Heart left ventricle (tissue), 16 donors: ENCODE measurements at regions not wholly inside any gene's neighbourhood (a gene's known extent, or its start where the extent isn't known, plus 50 kb on each side); places are given as distances from the start of the nearest gene placed in this dataset.

Experiments
- ATAC-seq, 4 donors: fragments of 200-7000 bp; cut with Tn5 transposase; one replicate each; pipeline ENCODE4 v1.9.1; 2020 to 2022; ENCODE audit warnings: moderate library complexity in 4 of 4, mild to moderate bottlenecking in 3 of 4, moderate number of reproducible peaks in 1 of 4
- DNase-seq, 5 donors: peaks; one replicate each; pipeline ENCODE4 v3.0.0-alpha.2; 2020
- H3K27ac ChIP-seq, 12 donors: fragments of 200-600 bp; sonication (generic) in 4 of 12; one replicate each; pipeline versions ENCODE4 v1.5.0 to v1.8.0; 2016 to 2022; ENCODE audit warnings: mild to moderate bottlenecking in 2 of 12
- H3K27me3 ChIP-seq, 9 donors: fragments of 200-600 bp; sonication (generic) in 2 of 9; one replicate each; pipeline versions ENCODE4 v1.5.1 to v1.8.0; 2016 to 2022; ENCODE audit warnings: mild to moderate bottlenecking in 3 of 9
- H3K36me3 ChIP-seq, 9 donors: fragments of 200-600 bp; sonication (generic) in 2 of 9; one replicate each; pipeline versions ENCODE4 v1.5.0 to v1.8.0; 2018 to 2022; ENCODE audit warnings: mild to moderate bottlenecking in 2 of 9
- H3K4me1 ChIP-seq, 12 donors: fragments of 200-600 bp; sonication (generic) in 4 of 12; one replicate each; pipeline versions ENCODE4 v1.5.0 to v1.8.0; 2016 to 2022; ENCODE audit warnings: mild to moderate bottlenecking in 3 of 12
- H3K4me3 ChIP-seq, 12 donors: fragments of 200-600 bp; sonication (generic) in 4 of 12; one replicate each; pipeline versions ENCODE4 v1.5.0 to v1.8.0; 2017 to 2022; ENCODE audit warnings: mild to moderate bottlenecking in 9 of 12, moderate library complexity in 4 of 12
- H3K9me3 ChIP-seq, 12 donors: fragments of 200-600 bp; sonication (generic) in 4 of 12; one replicate each; pipeline versions ENCODE4 v1.5.0 to v1.8.0; 2016 to 2022; ENCODE audit warnings: mild to moderate bottlenecking in 1 of 12
- CTCF ChIP-seq, 12 donors: fragments of 200-600 bp; sonication (generic) in 4 of 12; IDR thresholded peaks; one replicate each; pipeline versions ENCODE4 v1.5.0 to v1.8.0; 2018 to 2022; ENCODE audit warnings: antibody characterized with exemption in 12 of 12, mild to moderate bottlenecking in 5 of 12
- POLR2A ChIP-seq, 2 donors: fragments of 450-650 bp; IDR thresholded peaks; one replicate each; pipeline ENCODE4 v1.6.1; 2017; ENCODE audit warnings: antibody characterized with exemption in 2 of 2, mild to moderate bottlenecking in 2 of 2, moderate library complexity in 2 of 2
- WGBS, 4 donors: extraction: QIAGEN DNeasy Blood & Tissue Kit in 2 of 4; methylation state at CpG; one replicate each; pipeline versions ENCODE4 v1.1.5 to v1.1.7; 2013 to 2018; 5-methylcytosine and 5-hydroxymethylcytosine counted together
- intact Hi-C, 10 donors: fragments of 100-400 bp; cut with DNase I; formaldehyde crosslinking; loops; one replicate each; pipeline versions ENCODE4 v1.11.1 to v1.14.2; 2022
- donor health status: ischemic (EF 13 %, LVEDD 7.1; RV severe dilation, severe dysfunction).
- donor health status: healthy with polysubstance abuse.
- donor health status: DM: no; HTN: yes; CAD: no.
- donor health status: DM: no; HTN: no; CAD: no.
- donor health status: ischemic (EF 25% LVEDD 6.9; RV normal size, moderate dysfunction).
- donor health status: ischemic (EF 25% LVEDD 5.7; RV mildly dilated, moderate dysfunction).
- donor health status: healthy.
- donor health status: DM: yes; HTN: yes; CAD: no.
- donor health status: ischemic (EF 35%, LVEDD 5.7; RV mildly dilated, moderate dysfunction).
- donor health status: nonischemic (EF 11% LVEDD 7.7; RV severe dilation, severe dysfunction).
- donor health status: DM: yes; HTN: yes; CAD: no.
- donor health status: PGD.
- donor health status: ischemic (EF 29% LVEDD 5.4; RV normal size, mild dysfunction).
- donor health status: nonischemic (EF 23%, LVEDD 6.1; RV moderate dilation, normal function).

- Histone ChIP-seq H3K36me3 (no peaks in the 10 kb centered on the region), H3K9me3 (no peaks in the 10 kb centered on the region), H3K27me3 (no peaks in the 10 kb centered on the region), H3K27ac (peak overlapping the region in 10 of 12 donors; percentile 22 to 80 (median 60)), H3K4me1 (peaks cover 0 to 26% (median 7%) of the 10 kb centered on the region in 12 donors), H3K4me3 (peak overlapping the region in 4 of 12 donors; percentile 15 to 25 (median 18))
- TF ChIP-seq CTCF (IDR thresholded peaks at IDR 0.05) (no peak), POLR2A (IDR thresholded peaks at IDR 0.05) (no peak)
- DNase-seq (peak in 3 of 5 donors; percentile 41 to 45 (median 45)), ATAC-seq (peak; percentile 87 to 93 (median 91))
- 36 to 40% (median 37%) methylated on average over 10 of the region's 10 CpGs for WGBS, 4 donors
- intact Hi-C loops, result loop anchor here in 2 of 10 donors (5.0 kb wide), 2 partner anchors 45 to 60 kb away; partner anchors contain the start of gene IL1R1 (in 1 of the 2)
These were observed 59.8 kb upstream of the IL1R1 start for GRCh38 chr2:102082571-102083392.

GRCh38 chr2:102083393-102083703, 59.2 kb upstream of the IL1R1 start:
- 86 to 95% (median 91%) methylated on average over 3 of the region's 3 CpGs for WGBS, 4 donors
- Histone ChIP-seq H3K27me3 (no peaks in the 10 kb centered on the region), H3K4me3 (no peak overlapping the region), H3K27ac (peak overlapping the region in 6 of 12 donors; percentile 30 to 80 (median 66)), H3K36me3 (no peaks in the 10 kb centered on the region), H3K9me3 (no peaks in the 10 kb centered on the region), H3K4me1 (peaks cover 0 to 26% (median 7%) of the 10 kb centered on the region in 12 donors)
- intact Hi-C loops, result loop anchor here in 2 of 10 donors (5.0 kb wide), 2 partner anchors 44 to 59 kb away; partner anchors contain the start of gene IL1R1 (in 1 of the 2)
- no peak for TF ChIP-seq CTCF (IDR thresholded peaks at IDR 0.05)
- no peak for TF ChIP-seq POLR2A (IDR thresholded peaks at IDR 0.05)
- DNase-seq (no peak), ATAC-seq (no peak)

GRCh38 chr2:102084651-102085050, 57.9 kb upstream of the IL1R1 start:
- no peaks in the 10 kb centered on the region for H3K9me3 ChIP-seq
- DNase-seq (no peak), ATAC-seq (no peak)
- H3K27ac ChIP-seq, result no peak overlapping the region
- WGBS, 4 donors, result 71 to 96% (median 72%) methylated on average over 2 of the region's 2 CpGs
- peaks cover 0 to 26% (median 7%) of the 10 kb centered on the region in 12 donors for H3K4me1 ChIP-seq
- H3K36me3 ChIP-seq, result no peaks in the 10 kb centered on the region
- no peak for TF ChIP-seq POLR2A (IDR thresholded peaks at IDR 0.05)
- TF ChIP-seq CTCF (IDR thresholded peaks at IDR 0.05), result no peak
- H3K27me3 ChIP-seq, result no peaks in the 10 kb centered on the region
- intact Hi-C loops, result loop anchor here in 2 of 10 donors (5.0 kb wide), 2 partner anchors 43 to 58 kb away; partner anchors contain the start of gene IL1R1 (in 1 of the 2)
- no peak overlapping the region for H3K4me3 ChIP-seq

GRCh38 chr2:102085238-102085637, 57.3 kb upstream of the IL1R1 start:
- Histone ChIP-seq H3K36me3 (no peaks in the 10 kb centered on the region), H3K27me3 (no peaks in the 10 kb centered on the region), H3K9me3 (peaks cover 0 to 2% (median 0%) of the 10 kb centered on the region in 12 donors), H3K4me1 (peaks cover 0 to 26% (median 7%) of the 10 kb centered on the region in 12 donors), H3K4me3 (no peak overlapping the region), H3K27ac (no peak overlapping the region)
- intact Hi-C loops, result no loop called here
- ATAC-seq, result no peak
- TF ChIP-seq POLR2A (IDR thresholded peaks at IDR 0.05) (no peak), CTCF (IDR thresholded peaks at IDR 0.05) (no peak)
- 83 to 94% (median 91%) methylated on average over 1 of the region's 1 CpG for WGBS, 4 donors
- no peak for DNase-seq
